GM18511 (cell line): ENCODE measurements at regions not wholly inside any gene's neighbourhood (a gene's known extent, or its start where the extent isn't known, plus 50 kb on each side); places are given as distances from the start of the nearest gene placed in this dataset.

Source experiments
- ATAC-seq: cut with Tn5 transposase; IDR thresholded peaks from one replicate; pipeline ENCODE4 v1.9.1; 2021; ENCODE audit warnings: mild to moderate bottlenecking, moderate library complexity; ENCODE audit not compliant: unreplicated experiment

- no peak for ATAC-seq
Observed at GRCh38 chrX:69365755-69366154, 138.4 kb upstream of the NALF2 start.

GRCh38 chrX:69365349-69365748 is 138.8 kb upstream of the NALF2 start:
- ATAC-seq = no peak

- ATAC-seq = peak; percentile 91
Observed at GRCh38 chrX:69362856-69363255, 141.3 kb upstream of the NALF2 start.

- no peak for ATAC-seq
Observed at GRCh38 chrX:69362354-69362753, 141.8 kb upstream of the NALF2 start.

GRCh38 chrX:69361311-69361845 is 142.7 kb upstream of the NALF2 start:
- no peak for ATAC-seq

GRCh38 chrX:69357317-69357716 is 146.8 kb upstream of the NALF2 start:
- ATAC-seq = no peak

GRCh38 chrX:69324851-69325250 is 159.6 kb upstream of the PJA1 start:
- ATAC-seq = no peak

GRCh38 chrX:69323786-69324720 is 158.8 kb upstream of the PJA1 start:
- ATAC-seq = no peak

- no peak for ATAC-seq
Observed at GRCh38 chrX:69321789-69322188, 156.5 kb upstream of the PJA1 start.

GRCh38 chrX:69321006-69321655 is 155.9 kb upstream of the PJA1 start:
- ATAC-seq = no peak

- ATAC-seq = no peak
Observed at GRCh38 chrX:69320116-69320515, 154.9 kb upstream of the PJA1 start.

GRCh38 chrX:69319376-69319775 is 154.1 kb upstream of the PJA1 start:
- ATAC-seq = no peak

GRCh38 chrX:69318651-69319340 is 153.5 kb upstream of the PJA1 start:
- no peak for ATAC-seq

- no peak for ATAC-seq
Observed at GRCh38 chrX:69317721-69318120, 152.5 kb upstream of the PJA1 start.

- ATAC-seq = no peak
Observed at GRCh38 chrX:69314436-69315348, 149.4 kb upstream of the PJA1 start.

- no peak for ATAC-seq
Observed at GRCh38 chrX:69313617-69314290, 148.5 kb upstream of the PJA1 start.

- ATAC-seq = no peak
Observed at GRCh38 chrX:69311936-69312670, 146.8 kb upstream of the PJA1 start.

GRCh38 chrX:69309074-69309792 is 144.0 kb upstream of the PJA1 start:
- no peak for ATAC-seq
